ACHN (cell line): ENCODE measurements at regions not wholly inside any gene's neighbourhood (a gene's known extent, or its start where the extent isn't known, plus 50 kb on each side); places are given as distances from the start of the nearest gene placed in this dataset.

Source experiments
- DNase-seq: peaks from one replicate; pipeline ENCODE4 v3.0.0-alpha.2; 2015
- in situ Hi-C: cut with HindIII; loops from 2 replicates; pipeline ENCODE4 v1.10.0; 2017; ENCODE audit warnings: low sequenced_read_pairs, low pct_ligation_motif_present, low pct_unique_long_range_greater_than_20kb

GRCh38 chr11:111155021-111155420, 90.5 kb upstream of the POU2AF2 start:
- in situ Hi-C loops: no loop called here

GRCh38 chr11:111153194-111153593, 92.3 kb upstream of the POU2AF2 start:
- no peak for DNase-seq
- in situ Hi-C loops: no loop called here

More at GRCh38 chr11:111155021-111155420, 90.5 kb upstream of the POU2AF2 start:
- no peak for DNase-seq

- no peak for DNase-seq
- in situ Hi-C loops: no loop called here
Observed at GRCh38 chr11:111148953-111149352, 96.6 kb upstream of the POU2AF2 start.

- in situ Hi-C loops: no loop called here
- no peak for DNase-seq
Observed at GRCh38 chr11:111148121-111148520, 97.4 kb upstream of the POU2AF2 start.

- in situ Hi-C loops: no loop called here
- DNase-seq: no peak
Observed at GRCh38 chr11:111137846-111138245, 107.7 kb upstream of the POU2AF2 start.

GRCh38 chr11:111135778-111136570, 109.6 kb upstream of the POU2AF2 start:
- no peak for DNase-seq
- in situ Hi-C loops: no loop called here

GRCh38 chr11:111135101-111135500, 110.4 kb upstream of the POU2AF2 start:
- in situ Hi-C loops: no loop called here
- no peak for DNase-seq

GRCh38 chr11:111128076-111128870, 117.3 kb upstream of the POU2AF2 start:
- in situ Hi-C loops: no loop called here
- DNase-seq: no peak

GRCh38 chr11:111124724-111125123, 120.8 kb upstream of the POU2AF2 start:
- no peak for DNase-seq
- in situ Hi-C loops: no loop called here

GRCh38 chr11:111123463-111124398, 121.8 kb upstream of the POU2AF2 start:
- in situ Hi-C loops: no loop called here
- no peak for DNase-seq

- in situ Hi-C loops: no loop called here
- DNase-seq: no peak
Observed at GRCh38 chr11:111120696-111121302, 124.7 kb upstream of the POU2AF2 start.

GRCh38 chr11:111120161-111120560, 125.4 kb upstream of the POU2AF2 start:
- in situ Hi-C loops: no loop called here
- no peak for DNase-seq

GRCh38 chr11:111119751-111120150, 125.8 kb upstream of the POU2AF2 start:
- in situ Hi-C loops: no loop called here
- DNase-seq: no peak

GRCh38 chr11:111115890-111116289, 129.6 kb upstream of the POU2AF2 start:
- DNase-seq: no peak
- in situ Hi-C loops: no loop called here

GRCh38 chr11:111114091-111114490, 131.4 kb upstream of the POU2AF2 start:
- in situ Hi-C loops: no loop called here
- DNase-seq: no peak

GRCh38 chr11:111112614-111113013, 132.9 kb upstream of the POU2AF2 start:
- DNase-seq: no peak
- in situ Hi-C loops: no loop called here

- in situ Hi-C loops: no loop called here
- no peak for DNase-seq
Observed at GRCh38 chr11:111107501-111107900, 138.0 kb upstream of the POU2AF2 start.

GRCh38 chr11:111106641-111107040, 138.9 kb upstream of the POU2AF2 start:
- no peak for DNase-seq
- in situ Hi-C loops: no loop called here
